PC-3 (cell line): ENCODE measurements at regions not wholly inside any gene's neighbourhood (a gene's known extent, or its start where the extent isn't known, plus 50 kb on each side); places are given as distances from the start of the nearest gene placed in this dataset.

Source experiments
- ATAC-seq: fragments of 200-7000 bp; cut with Tn5 transposase; 2 replicates; pipeline ENCODE4 v1.9.1; 2020; ENCODE audit warnings: mild to moderate bottlenecking, moderate library complexity
- BruUV-seq: library from RNA; stranded (reverse); fragments of 400-500 nt; replicated peaks from 2 replicates; lab custom pipeline; 2021; lab: Mats Ljungman, UMichigan
- CTCF ChIA-PET: fragments of 300-600 bp; sonication (Branson Sonifier 250); formaldehyde crosslinking; loops from one replicate; lab custom pipeline; 2022; ENCODE audit warnings: antibody characterized with exemption; lab: Charles Lee
- POLR2A ChIA-PET: fragments of 300-600 bp; sonication (Branson Sonifier 250); formaldehyde crosslinking; loops from one replicate; lab custom pipeline; 2022; ENCODE audit warnings: antibody characterized with exemption; ENCODE audit not compliant: unreplicated experiment; lab: Charles Lee
- DNase-seq: peaks from one replicate; pipeline ENCODE4 v3.0.0-alpha.2; 2015
- H2AFZ ChIP-seq: fragments of 300-600 bp; sonication (generic); 2 replicates; pipeline ENCODE4 v1.6.0; 2016; ENCODE audit warnings: antibody characterized with exemption, low read length
- H3F3A ChIP-seq: fragments of 300-600 bp; sonication (generic); one replicate; pipeline ENCODE4 v1.6.0; 2017; ENCODE audit warnings: antibody characterized with exemption, low read length, control low read depth, mild to moderate bottlenecking; ENCODE audit not compliant: unreplicated experiment
- H3K27ac ChIP-seq: fragments of 300-600 bp; sonication (generic); 2 replicates; pipeline ENCODE4 v1.5.1; 2016; ENCODE audit warnings: mild to moderate bottlenecking, low read length
- H3K27me3 ChIP-seq: fragments of 300-600 bp; sonication (generic); 2 replicates; pipeline ENCODE4 v1.6.1; 2016; ENCODE audit warnings: low read length, mixed read lengths
- H3K36me3 ChIP-seq: fragments of 300-600 bp; sonication (generic); 2 replicates; pipeline ENCODE4 v1.6.1; 2016; ENCODE audit warnings: low read depth, mixed run types, low read length, mixed read lengths
- H3K4me1 ChIP-seq: fragments of 300-600 bp; sonication (generic); 2 replicates; pipeline ENCODE4 v1.5.1; 2016; ENCODE audit warnings: low read length; ENCODE audit not compliant: insufficient read depth
- H3K4me2 ChIP-seq: fragments of 300-600 bp; sonication (generic); 2 replicates; pipeline ENCODE4 v1.6.0; 2016; ENCODE audit warnings: low read length
- H3K4me3 ChIP-seq: fragments of 300-600 bp; sonication (generic); 2 replicates; pipeline ENCODE4 v1.5.1; 2016; ENCODE audit warnings: mild to moderate bottlenecking, low read length, mixed read lengths
- H3K79me2 ChIP-seq: fragments of 300-600 bp; sonication (generic); 2 replicates; pipeline ENCODE4 v1.6.1; 2017; ENCODE audit warnings: low read length, mixed read lengths
- H3K9ac ChIP-seq: fragments of 300-600 bp; sonication (generic); 2 replicates; pipeline ENCODE4 v1.6.0; 2016; ENCODE audit warnings: mild to moderate bottlenecking, low read length
- H3K9me2 ChIP-seq: fragments of 300-600 bp; sonication (generic); replicated peaks from 2 replicates; pipeline ENCODE4 v1.6.1; 2016; ENCODE audit warnings: mixed run types, low read length, mixed read lengths
- H3K9me3 ChIP-seq: fragments of 300-600 bp; sonication (generic); 2 replicates; pipeline ENCODE4 v1.6.1; 2016; ENCODE audit warnings: low read length, mixed read lengths
- H4K20me1 ChIP-seq: fragments of 300-600 bp; sonication (generic); 2 replicates; pipeline ENCODE4 v1.6.1; 2016; ENCODE audit warnings: low read length, mixed read lengths
- CTCF ChIP-seq: fragments of 300-600 bp; sonication (generic); conservative IDR thresholded peaks from 2 replicates; pipeline ENCODE4 v1.5.1; 2017; ENCODE audit warnings: antibody characterized with exemption, low read depth, mild to moderate bottlenecking, low read length
- EZH2 ChIP-seq: fragments of 300-600 bp; sonication (generic); IDR thresholded peaks from one replicate; pipeline ENCODE4 v1.6.1; 2017; ENCODE audit warnings: antibody characterized with exemption, mild to moderate bottlenecking, low read length; ENCODE audit not compliant: unreplicated experiment
- EZH2phosphoT487 ChIP-seq: fragments of 300-600 bp; sonication (generic); IDR thresholded peaks from 2 replicates; pipeline ENCODE4 v1.6.1; 2018; ENCODE audit warnings: mild to moderate bottlenecking, antibody characterized with exemption, low read length, borderline replicate concordance
- intact Hi-C: fragments of 100-400 bp; cut with micrococcal nuclease; formaldehyde crosslinking; loops from 2 replicates; pipeline ENCODE4 v1.9.0; 2023

- Histone ChIP-seq H3K4me2 (no peak overlapping the region), H3K27ac (no peak overlapping the region), H3F3A (no peaks in the 10 kb centered on the region), H3K4me3 (no peak overlapping the region), H3K9me3 (no peaks in the 10 kb centered on the region), H3K36me3 (no peaks in the 10 kb centered on the region), H2AFZ (no peak overlapping the region), H3K9me2 (no peaks in the 10 kb centered on the region), H3K79me2 (no peaks in the 10 kb centered on the region), H4K20me1 (no peaks in the 10 kb centered on the region), H3K9ac (no peak overlapping the region), H3K27me3 (no peaks in the 10 kb centered on the region), H3K4me1 (0 out of 2 replicates have a peak, but pooled peaks cover 3% of the 10 kb centered on the region)
- no peak for DNase-seq
- BruUV-seq: no TSS peak
- POLR2A ChIA-PET: no interaction called here
- TF ChIP-seq CTCF: no peak
- TF ChIP-seq EZH2phosphoT487: no peak
- TF ChIP-seq EZH2: no peak
- intact Hi-C loops: no loop called here
- ATAC-seq: no peak
- CTCF ChIA-PET: interaction anchor here (0.8 kb wide), 1 partner anchor 24 kb away, joined by 4 read pairs; no protein-coding TSS in a partner anchor
Measured at GRCh38 chr7:42852531-42852930, 59.3 kb downstream of the C7orf25 start.

GRCh38 chr7:42843205-42843800 is 68.6 kb downstream of the C7orf25 start:
- BruUV-seq: no TSS peak
- no peaks in the 10 kb centered on the region for H3K9me3 ChIP-seq
- intact Hi-C loops: loop anchor here (1.0 kb wide), 1 partner anchor 900 kb away; no protein-coding TSS in a partner anchor
- DNase-seq: peak; percentile 63
- ChIA-PET CTCF (interaction anchor here (0.6 to 1.3 kb wide), 9 partner anchors 12 to 902 kb away, joined by 3 to 17 read pairs (median 3); no protein-coding TSS in a partner anchor), POLR2A (no interaction called here)
- no peaks in the 10 kb centered on the region for H3K79me2 ChIP-seq
- H3K27me3 ChIP-seq: no peaks in the 10 kb centered on the region; the same call in 1 of the 2 replicates
- no peaks in the 10 kb centered on the region for H4K20me1 ChIP-seq
- no peak overlapping the region for H3K27ac ChIP-seq
- no peak for TF ChIP-seq EZH2
- TF ChIP-seq EZH2phosphoT487: no peak
- peak; percentile 78 for TF ChIP-seq CTCF
- H3F3A ChIP-seq: no peaks in the 10 kb centered on the region
- ATAC-seq: peak; percentile 99
- H2AFZ ChIP-seq: peak overlapping the region; percentile 89
- H3K4me2 ChIP-seq: peak overlapping the region; percentile 96
- no peaks in the 10 kb centered on the region for H3K36me3 ChIP-seq
- H3K9me2 ChIP-seq: no peaks in the 10 kb centered on the region
- H3K9ac ChIP-seq: no peak overlapping the region
- H3K4me1 ChIP-seq: no peaks in the 10 kb centered on the region
- H3K4me3 ChIP-seq: peak overlapping the region; percentile 67

- ChIA-PET CTCF (interaction anchor here (0.7 kb wide), 1 partner anchor 562 kb away, joined by 3 read pairs; no protein-coding TSS in a partner anchor), POLR2A (no interaction called here)
- no peaks in the 10 kb centered on the region for H4K20me1 ChIP-seq
- no peak for ATAC-seq
- H2AFZ ChIP-seq: no peak overlapping the region
- no peaks in the 10 kb centered on the region for H3K36me3 ChIP-seq
- TF ChIP-seq EZH2 (no peak), CTCF (no peak), EZH2phosphoT487 (no peak)
- H3K9me3 ChIP-seq: no peaks in the 10 kb centered on the region
- no peak overlapping the region for H3K4me2 ChIP-seq
- H3K27me3 ChIP-seq: no peaks in the 10 kb centered on the region
- no peak overlapping the region for H3K9ac ChIP-seq
- no TSS peak for BruUV-seq
- no peaks in the 10 kb centered on the region for H3F3A ChIP-seq
- H3K4me1 ChIP-seq: peaks cover 17% of the 10 kb centered on the region; the same call in 1 of the 2 replicates
- intact Hi-C loops: loop anchor here (10.0 kb wide), 1 partner anchor 820 kb away; no protein-coding TSS in a partner anchor
- H3K79me2 ChIP-seq: no peaks in the 10 kb centered on the region
- H3K4me3 ChIP-seq: no peak overlapping the region
- no peak for DNase-seq
- H3K27ac ChIP-seq: no peak overlapping the region
- H3K9me2 ChIP-seq: no peaks in the 10 kb centered on the region
Measured at GRCh38 chr7:42834676-42835075, 77.2 kb downstream of the C7orf25 start.
